Natural killer cell (primary cell): ENCODE measurements at regions not wholly inside any gene's neighbourhood (a gene's known extent, or its start where the extent isn't known, plus 50 kb on each side); places are given as distances from the start of the nearest gene placed in this dataset.
"Not testable (repeated sequence)": the region's sequence is repeated elsewhere in the genome, so short reads cannot be mapped to it uniquely, and the experiment has no call there.

Experiments
- ATAC-seq, 3 donors: fragments of 150-1000 bp in 2 of 3; fragments of 200-7000 bp in 1 of 3; cut with Tn5 transposase; 1 replicate in 1 of 3; 2 replicates in 2 of 3; pipeline ENCODE4 v1.10.0; 2021; ENCODE audit warnings: mild to moderate bottlenecking in 2 of 3, moderate library complexity in 2 of 3
- DNase-seq, 2 donors: peaks; one replicate each; pipeline versions ENCODE4 v3.0.0 to v3.0.0-alpha.2; 2013 to 2021; ENCODE audit warnings: mixed read lengths in 1 of 2
- H3K27ac ChIP-seq: one replicate; pipeline ENCODE4 v1.5.1; 2013; ENCODE audit warnings: mild to moderate bottlenecking, low read length
- H3K27me3 ChIP-seq: one replicate; pipeline ENCODE4 v1.6.1; 2013; ENCODE audit warnings: low read length; ENCODE audit not compliant: control insufficient read depth, insufficient read depth
- H3K36me3 ChIP-seq: one replicate; pipeline ENCODE4 v1.6.1; 2013; ENCODE audit warnings: low read length; ENCODE audit not compliant: control insufficient read depth, insufficient read depth
- H3K4me1 ChIP-seq: one replicate; pipeline ENCODE4 v1.6.1; 2013; ENCODE audit warnings: low read length; ENCODE audit not compliant: control insufficient read depth, insufficient read depth
- H3K4me3 ChIP-seq: one replicate; pipeline ENCODE4 v1.5.1; 2013; ENCODE audit warnings: low read length
- H3K9me3 ChIP-seq: one replicate; pipeline ENCODE4 v1.6.1; 2013; ENCODE audit warnings: low read length; ENCODE audit not compliant: control insufficient read depth, insufficient read depth
- H3K27ac Mint-ChIP-seq, 2 donors: one replicate each; pipeline ENCODE4 v1.8.0; 2022; ENCODE audit warnings: mild to moderate bottlenecking in 2 of 2, mixed read lengths in 2 of 2, moderate library complexity in 1 of 2
- H3K27me3 Mint-ChIP-seq, 2 donors: one replicate each; pipeline ENCODE4 v1.8.0; 2022; ENCODE audit warnings: low read depth in 2 of 2, mixed read lengths in 2 of 2
- H3K36me3 Mint-ChIP-seq: one replicate; pipeline ENCODE4 v1.8.0; 2022; ENCODE audit warnings: mixed read lengths
- H3K4me1 Mint-ChIP-seq, 2 donors: one replicate each; pipeline ENCODE4 v1.8.0; 2022; ENCODE audit warnings: mixed read lengths in 2 of 2
- H3K4me3 Mint-ChIP-seq: one replicate; pipeline ENCODE4 v1.8.0; 2022; ENCODE audit warnings: mild to moderate bottlenecking, moderate library complexity, mixed read lengths
- H3K9me3 Mint-ChIP-seq, 2 donors: one replicate each; pipeline ENCODE4 v1.8.0; 2022; ENCODE audit warnings: mixed read lengths in 2 of 2
- CTCF ChIP-seq: fragments of 200-600 bp; IDR thresholded peaks from one replicate; pipeline ENCODE4 v1.8.0; 2022; ENCODE audit warnings: antibody characterized with exemption
- WGBS: methylation state at CpG from one replicate; pipeline ENCODE4 v1.1.7; 2013; ENCODE audit warnings: missing lambda C conversion rate; ENCODE audit not compliant: insufficient coverage; 5-methylcytosine and 5-hydroxymethylcytosine counted together
- intact Hi-C: fragments of 100-400 bp; cut with micrococcal nuclease; formaldehyde crosslinking; loops from one replicate; pipeline ENCODE4 v1.14.2; 2022

- H3K9me3 ChIP-seq, H3K9me3 Mint-ChIP-seq, H3K27me3 ChIP-seq, H3K4me3 Mint-ChIP-seq, H3K27ac ChIP-seq, H3K27ac Mint-ChIP-seq, H3K4me1 Mint-ChIP-seq, H3K4me1 ChIP-seq, intact Hi-C loops, ATAC-seq, DNase-seq, H3K36me3 Mint-ChIP-seq, H3K36me3 ChIP-seq, H3K4me3 ChIP-seq: not testable (repeated sequence)
- 96% methylated on average over 3 of the region's 4 CpGs for WGBS
- peaks cover 15 to 30% of the 10 kb centered on the region in 2 donors for H3K27me3 Mint-ChIP-seq
Measured at GRCh38 chr10:22467393-22467792, 122.1 kb downstream of the SPAG6 start.

GRCh38 chr10:22468570-22469320 is 123.4 kb downstream of the SPAG6 start:
- WGBS = 89% methylated on average over 3 of the region's 3 CpGs
- no peak overlapping the region for H3K27ac ChIP-seq
- H3K27me3 Mint-ChIP-seq = peaks cover 21 to 41% of the 10 kb centered on the region in 2 donors
- H3K4me1 ChIP-seq = no peaks in the 10 kb centered on the region
- H3K4me3 Mint-ChIP-seq = no peak overlapping the region
- TF ChIP-seq CTCF = no peak
- H3K27me3 ChIP-seq = peaks cover 10% of the 10 kb centered on the region
- H3K9me3 ChIP-seq = no peaks in the 10 kb centered on the region
- ATAC-seq (no peak), DNase-seq (no peak)
- intact Hi-C loops = no loop called here
- no peaks in the 10 kb centered on the region for H3K36me3 Mint-ChIP-seq
- H3K4me1 Mint-ChIP-seq = no peaks in the 10 kb centered on the region
- no peaks in the 10 kb centered on the region for H3K9me3 Mint-ChIP-seq
- no peak overlapping the region for H3K27ac Mint-ChIP-seq
- no peaks in the 10 kb centered on the region for H3K36me3 ChIP-seq
- H3K4me3 ChIP-seq = no peak overlapping the region

- peaks cover 26% of the 10 kb centered on the region for H3K4me1 ChIP-seq
- Mint-ChIP-seq H3K9me3 (no peaks in the 10 kb centered on the region), H3K4me3 (no peak overlapping the region), H3K4me1 (peaks cover 21 to 31% of the 10 kb centered on the region in 2 donors), H3K27me3 (peaks cover 50 to 67% of the 10 kb centered on the region in 2 donors), H3K27ac (no peak overlapping the region), H3K36me3 (no peaks in the 10 kb centered on the region)
- no peaks in the 10 kb centered on the region for H3K9me3 ChIP-seq
- no peak overlapping the region for H3K4me3 ChIP-seq
- WGBS = 95% methylated on average over 6 of the region's 6 CpGs
- peaks cover 52% of the 10 kb centered on the region for H3K27me3 ChIP-seq
- intact Hi-C loops = loop anchor here (10.0 kb wide), 1 partner anchor 128 kb away; the partner anchor contains the start of gene SPAG6
- DNase-seq (no peak), ATAC-seq (no peak)
- no peak for TF ChIP-seq CTCF
- H3K36me3 ChIP-seq = no peaks in the 10 kb centered on the region
- H3K27ac ChIP-seq = no peak overlapping the region
Measured at GRCh38 chr10:22473044-22473443, 127.7 kb downstream of the SPAG6 start.

GRCh38 chr10:22473459-22473858 is 128.2 kb downstream of the SPAG6 start:
- intact Hi-C loops = loop anchor here (10.0 kb wide), 1 partner anchor 129 kb away; the partner anchor contains the start of gene SPAG6
- no peak for TF ChIP-seq CTCF
- H3K27me3 Mint-ChIP-seq = peaks cover 55 to 71% of the 10 kb centered on the region in 2 donors

More at GRCh38 chr10:22473459-22473858, 128.2 kb downstream of the SPAG6 start:
- no peak for DNase-seq
- H3K27ac Mint-ChIP-seq = no peak overlapping the region
- ATAC-seq = no peak
- no peak overlapping the region for H3K4me3 Mint-ChIP-seq
- Histone ChIP-seq H3K4me3 (no peak overlapping the region), H3K9me3 (no peaks in the 10 kb centered on the region), H3K36me3 (no peaks in the 10 kb centered on the region), H3K27me3 (peaks cover 55% of the 10 kb centered on the region), H3K4me1 (peaks cover 29% of the 10 kb centered on the region), H3K27ac (no peak overlapping the region)
- H3K9me3 Mint-ChIP-seq = no peaks in the 10 kb centered on the region
- WGBS = 63% methylated on average over 2 of the region's 3 CpGs
- peaks cover 25 to 35% of the 10 kb centered on the region in 2 donors for H3K4me1 Mint-ChIP-seq
- no peaks in the 10 kb centered on the region for H3K36me3 Mint-ChIP-seq
